ENCODE measurements at regions not wholly inside any gene's neighbourhood (a gene's known extent, or its start where the extent isn't known, plus 50 kb on each side); places are given as distances from the start of the nearest gene placed in this dataset.
"Not testable (repeated sequence)": the region's sequence is repeated elsewhere in the genome, so short reads cannot be mapped to it uniquely, and the experiment has no call there.

GRCh38 chr10:3935933-3936359, 150.9 kb upstream of the KLF6 start:
- no peak for DNase-seq

- DNase-seq: no peak
Measured at GRCh38 chr10:3935141-3935540, 150.1 kb upstream of the KLF6 start.

- DNase-seq: no peak
Measured at GRCh38 chr10:3933733-3934132, 148.7 kb upstream of the KLF6 start.

- DNase-seq: no peak
Measured at GRCh38 chr10:3932597-3933375, 147.8 kb upstream of the KLF6 start.

GRCh38 chr10:3931901-3932300, 146.9 kb upstream of the KLF6 start:
- no peak for DNase-seq

GRCh38 chr10:3931224-3931623, 146.2 kb upstream of the KLF6 start:
- DNase-seq: no peak

GRCh38 chr10:3928569-3928968, 143.6 kb upstream of the KLF6 start:
- DNase-seq: no peak

- no peak for DNase-seq
Measured at GRCh38 chr10:3928078-3928477, 143.1 kb upstream of the KLF6 start.

- no peak for DNase-seq
Measured at GRCh38 chr10:3926675-3927525, 141.9 kb upstream of the KLF6 start.

- DNase-seq: peak; percentile 81
Measured at GRCh38 chr10:3926258-3926657, 141.2 kb upstream of the KLF6 start.

- DNase-seq: no peak
Measured at GRCh38 chr10:3925184-3925583, 140.2 kb upstream of the KLF6 start.

- DNase-seq: no peak
Measured at GRCh38 chr10:3924344-3924743, 139.3 kb upstream of the KLF6 start.

GRCh38 chr10:3923033-3923432, 138.0 kb upstream of the KLF6 start:
- no peak for DNase-seq

GRCh38 chr10:3919709-3920308, 134.8 kb upstream of the KLF6 start:
- DNase-seq: no peak

- not testable (repeated sequence) for DNase-seq
Measured at GRCh38 chr10:3917392-3917791, 132.4 kb upstream of the KLF6 start.

- DNase-seq: no peak
Measured at GRCh38 chr10:3914733-3915132, 129.7 kb upstream of the KLF6 start.

- DNase-seq: no peak
Measured at GRCh38 chr10:3911713-3912442, 126.9 kb upstream of the KLF6 start.

GRCh38 chr10:3911241-3911640, 126.2 kb upstream of the KLF6 start:
- DNase-seq: no peak

GRCh38 chr10:3909339-3909738, 124.3 kb upstream of the KLF6 start:
- no peak for DNase-seq

GRCh38 chr10:3908183-3908582, 123.2 kb upstream of the KLF6 start:
- DNase-seq: no peak

GRCh38 chr10:3907514-3907913, 122.5 kb upstream of the KLF6 start:
- DNase-seq: no peak

- DNase-seq: no peak
Measured at GRCh38 chr10:3906511-3907111, 121.6 kb upstream of the KLF6 start.
